RPMI7951 (cell line): ENCODE measurements at regions not wholly inside any gene's neighbourhood (a gene's known extent, or its start where the extent isn't known, plus 50 kb on each side); places are given as distances from the start of the nearest gene placed in this dataset.

Experiments
- DNase-seq: peaks from one replicate; pipeline ENCODE4 v3.0.0-alpha.2; 2012; ENCODE audit warnings: low read depth

GRCh38 chrX:39140581-39140980 is 339.3 kb downstream of the MID1IP1 start:
- peak; percentile 43 for DNase-seq

- DNase-seq, result no peak
Observed at GRCh38 chrX:39144323-39144722, 343.1 kb downstream of the MID1IP1 start.

GRCh38 chrX:39144956-39145355 is 343.7 kb downstream of the MID1IP1 start:
- peak; percentile 65 for DNase-seq

- no peak for DNase-seq
Observed at GRCh38 chrX:39145859-39146258, 344.6 kb downstream of the MID1IP1 start.

- DNase-seq, result peak; percentile 58
Observed at GRCh38 chrX:39149761-39150160, 348.5 kb downstream of the MID1IP1 start.

- DNase-seq, result no peak
Observed at GRCh38 chrX:39150220-39150619, 349.0 kb downstream of the MID1IP1 start.

- DNase-seq, result no peak
Observed at GRCh38 chrX:39150621-39151020, 349.4 kb downstream of the MID1IP1 start.

GRCh38 chrX:39152106-39152649 is 350.9 kb downstream of the MID1IP1 start:
- DNase-seq, result peak; percentile 35

GRCh38 chrX:39156051-39156450 is 354.8 kb downstream of the MID1IP1 start:
- DNase-seq, result no peak

- no peak for DNase-seq
Observed at GRCh38 chrX:39157006-39157405, 355.7 kb downstream of the MID1IP1 start.

- peak; percentile 80 for DNase-seq
Observed at GRCh38 chrX:39157796-39158195, 356.5 kb downstream of the MID1IP1 start.

GRCh38 chrX:39158801-39159657 is 357.8 kb downstream of the MID1IP1 start:
- peak; percentile 98 for DNase-seq

GRCh38 chrX:39159921-39160507 is 358.8 kb downstream of the MID1IP1 start:
- peak; percentile 38 for DNase-seq

GRCh38 chrX:39161611-39162255 is 360.5 kb downstream of the MID1IP1 start:
- no peak for DNase-seq

- DNase-seq, result peak; percentile 44
Observed at GRCh38 chrX:39162322-39162735, 361.1 kb downstream of the MID1IP1 start.

GRCh38 chrX:39163581-39164126 is 362.4 kb downstream of the MID1IP1 start:
- DNase-seq, result no peak

- DNase-seq, result no peak
Observed at GRCh38 chrX:39164212-39164611, 363.0 kb downstream of the MID1IP1 start.

GRCh38 chrX:39165185-39165584 is 363.9 kb downstream of the MID1IP1 start:
- DNase-seq, result no peak

GRCh38 chrX:39165773-39166172 is 364.5 kb downstream of the MID1IP1 start:
- DNase-seq, result no peak

- DNase-seq, result peak; percentile 54
Observed at GRCh38 chrX:39167791-39168190, 366.5 kb downstream of the MID1IP1 start.

- no peak for DNase-seq
Observed at GRCh38 chrX:39168609-39169008, 367.4 kb downstream of the MID1IP1 start.

GRCh38 chrX:39169976-39170375 is 368.7 kb downstream of the MID1IP1 start:
- no peak for DNase-seq
